HG03103 (cell line): ENCODE measurements at regions not wholly inside any gene's neighbourhood (a gene's known extent, or its start where the extent isn't known, plus 50 kb on each side); places are given as distances from the start of the nearest gene placed in this dataset.

Source experiments
- ATAC-seq: cut with Tn5 transposase; IDR thresholded peaks from one replicate; pipeline ENCODE4 v1.9.1; 2021; ENCODE audit warnings: low read depth; ENCODE audit not compliant: unreplicated experiment

DNA sequence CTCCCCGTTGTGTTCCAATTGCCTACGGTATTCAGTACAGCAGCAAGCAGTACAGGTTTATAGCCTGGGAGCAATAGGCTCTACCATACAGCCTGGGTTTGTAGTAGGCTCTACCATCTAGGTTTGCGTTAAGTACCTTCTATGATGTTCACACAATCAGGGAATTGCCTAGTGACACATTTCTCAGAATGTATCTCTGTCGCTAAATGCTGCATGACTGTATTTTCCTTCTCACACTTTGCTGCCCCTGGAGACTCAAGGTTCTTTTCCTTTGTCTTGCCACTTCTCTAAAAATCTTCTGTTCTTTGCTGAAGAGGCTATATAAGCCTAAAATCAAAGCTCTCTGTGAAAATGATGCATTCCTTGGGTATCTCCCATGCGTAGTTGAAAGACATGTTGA, 241.9 kb downstream of the CD83 start:
- no peak for ATAC-seq

DNA sequence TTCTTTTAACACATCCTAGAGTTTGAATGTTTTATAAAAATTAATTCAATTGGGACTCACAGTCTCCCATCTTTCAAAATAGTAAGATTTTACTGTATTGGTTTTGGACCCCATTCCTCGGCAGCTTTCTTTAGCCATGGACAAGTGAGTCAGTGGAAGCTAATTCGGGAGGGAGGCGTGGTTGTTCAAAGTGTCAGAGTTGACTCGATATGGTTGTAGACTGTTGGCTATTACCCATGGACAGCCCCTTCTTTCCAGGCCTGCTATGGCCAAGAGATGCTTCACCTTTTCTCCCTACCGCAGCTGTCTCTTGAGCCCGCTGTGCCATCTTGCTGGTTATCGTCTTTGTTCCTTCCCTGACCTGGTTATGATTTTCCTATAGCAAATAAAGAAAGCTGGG, 243.0 kb downstream of the CD83 start:
- ATAC-seq = no peak

- no peak for ATAC-seq
Observed at GRCh38 chr6:14361297-14361696, 243.7 kb downstream of the CD83 start.

DNA sequence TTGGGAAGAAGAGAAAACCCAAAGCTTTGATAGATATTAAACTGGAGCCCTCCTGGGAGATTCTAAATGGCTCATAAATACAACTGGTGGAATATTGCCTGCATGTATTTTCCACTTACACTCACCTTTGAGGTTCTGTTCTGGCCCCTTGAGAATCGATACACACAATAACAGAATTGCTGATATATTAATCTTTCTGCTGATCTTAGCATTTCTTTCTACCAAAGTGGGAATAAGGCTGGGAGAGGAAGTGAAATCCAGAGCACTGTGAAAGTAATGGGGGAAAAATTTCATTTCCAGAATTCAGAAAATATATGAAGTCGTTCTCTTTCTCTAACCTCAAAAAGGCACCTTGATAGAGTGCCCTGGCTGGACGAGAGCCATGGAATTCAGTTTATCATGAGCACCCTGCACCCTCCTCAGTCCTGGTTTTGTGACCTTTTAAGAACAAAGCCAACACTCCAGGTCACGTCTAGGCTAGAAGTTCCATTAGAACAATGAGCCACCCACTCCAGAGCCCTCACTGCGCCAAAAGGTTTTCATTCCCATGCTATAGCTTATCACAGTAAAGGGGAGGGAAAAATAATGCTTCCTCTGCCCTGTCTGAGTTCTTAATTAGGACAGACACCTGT, 244.5 kb downstream of the CD83 start:
- no peak for ATAC-seq

DNA sequence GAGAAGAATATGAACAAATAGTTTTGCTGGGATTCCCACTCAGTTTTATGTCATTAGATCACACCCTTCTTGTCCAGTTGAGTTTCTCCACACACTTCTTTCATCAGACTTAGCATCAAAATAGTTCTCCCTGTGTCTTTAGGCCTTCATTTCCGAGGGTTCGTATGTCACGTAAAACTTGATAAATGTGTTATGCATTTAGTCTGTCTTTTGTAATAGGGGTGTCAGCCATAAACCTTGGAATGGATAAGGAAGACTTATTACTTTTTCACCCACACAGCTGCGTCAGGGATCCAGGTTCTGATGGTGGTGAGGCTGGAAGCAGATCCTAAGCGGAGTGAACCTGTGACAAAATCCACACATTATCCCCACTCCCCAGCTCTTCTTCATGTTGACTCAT, 246.8 kb downstream of the CD83 start:
- ATAC-seq = no peak

- no peak for ATAC-seq
Observed at GRCh38 chr6:14365393-14365792, 247.8 kb downstream of the CD83 start.

GRCh38 chr6:14366315-14366714, 248.7 kb downstream of the CD83 start:
- no peak for ATAC-seq

DNA sequence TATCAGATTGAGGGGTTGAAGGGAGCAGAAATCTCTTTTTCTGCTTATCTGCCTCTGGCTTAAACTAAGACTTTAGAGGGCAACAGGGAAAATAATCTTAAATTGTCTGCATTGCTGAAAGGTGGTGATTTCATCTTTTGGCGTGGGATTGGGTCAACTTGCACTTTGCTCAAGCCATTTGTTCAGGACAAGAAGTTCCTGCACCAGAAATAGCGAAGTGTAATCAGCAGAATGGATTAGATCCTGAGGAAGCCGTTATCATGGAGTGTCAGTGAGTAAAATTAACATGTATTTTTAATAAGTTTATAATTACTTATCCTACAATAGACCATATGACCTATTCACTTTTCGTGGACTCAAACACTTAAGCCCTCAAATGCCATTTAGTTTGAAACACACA, 249.3 kb downstream of the CD83 start:
- ATAC-seq = no peak

DNA sequence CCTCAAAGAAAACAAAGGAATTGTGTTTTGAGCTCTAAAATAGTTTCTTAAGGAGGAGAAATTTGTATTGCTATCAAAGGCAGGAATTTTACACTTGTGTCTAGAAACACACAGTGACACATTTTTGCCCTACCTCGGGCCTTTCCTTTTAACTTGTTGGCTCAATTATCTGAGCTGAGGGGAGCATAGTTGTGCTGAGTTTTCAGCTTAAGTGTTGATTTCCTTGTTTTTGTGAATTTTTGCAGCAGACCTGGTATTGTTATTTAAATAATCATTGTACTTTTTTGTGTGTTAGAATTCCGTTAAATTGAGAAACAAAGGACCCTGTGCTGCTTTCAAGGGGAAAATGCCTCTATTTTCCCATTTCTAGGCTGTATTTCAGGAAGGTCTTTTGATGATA, 249.7 kb downstream of the CD83 start:
- ATAC-seq = no peak

DNA sequence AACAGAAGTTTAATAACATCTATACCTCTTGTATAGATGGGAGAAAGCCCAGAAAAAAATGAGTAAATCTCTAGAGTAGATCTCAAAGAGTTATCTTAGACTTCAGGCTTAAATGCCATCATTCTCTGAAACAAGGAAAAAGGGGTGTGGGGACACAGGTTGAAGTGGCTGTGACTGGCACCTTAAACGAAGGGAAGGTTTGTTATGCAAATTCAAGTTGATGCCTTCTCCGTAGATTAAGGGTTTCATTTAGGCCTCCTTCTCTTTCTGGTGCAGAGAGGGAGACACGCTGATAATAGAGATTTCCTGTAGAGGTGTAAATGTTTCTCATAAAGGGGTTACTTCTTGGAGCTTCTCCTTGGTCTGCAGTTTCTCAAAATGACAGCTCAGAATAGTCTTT, 252.1 kb downstream of the CD83 start:
- no peak for ATAC-seq

- ATAC-seq = no peak
Observed at GRCh38 chr6:14371530-14371929, 254.0 kb downstream of the CD83 start.

DNA sequence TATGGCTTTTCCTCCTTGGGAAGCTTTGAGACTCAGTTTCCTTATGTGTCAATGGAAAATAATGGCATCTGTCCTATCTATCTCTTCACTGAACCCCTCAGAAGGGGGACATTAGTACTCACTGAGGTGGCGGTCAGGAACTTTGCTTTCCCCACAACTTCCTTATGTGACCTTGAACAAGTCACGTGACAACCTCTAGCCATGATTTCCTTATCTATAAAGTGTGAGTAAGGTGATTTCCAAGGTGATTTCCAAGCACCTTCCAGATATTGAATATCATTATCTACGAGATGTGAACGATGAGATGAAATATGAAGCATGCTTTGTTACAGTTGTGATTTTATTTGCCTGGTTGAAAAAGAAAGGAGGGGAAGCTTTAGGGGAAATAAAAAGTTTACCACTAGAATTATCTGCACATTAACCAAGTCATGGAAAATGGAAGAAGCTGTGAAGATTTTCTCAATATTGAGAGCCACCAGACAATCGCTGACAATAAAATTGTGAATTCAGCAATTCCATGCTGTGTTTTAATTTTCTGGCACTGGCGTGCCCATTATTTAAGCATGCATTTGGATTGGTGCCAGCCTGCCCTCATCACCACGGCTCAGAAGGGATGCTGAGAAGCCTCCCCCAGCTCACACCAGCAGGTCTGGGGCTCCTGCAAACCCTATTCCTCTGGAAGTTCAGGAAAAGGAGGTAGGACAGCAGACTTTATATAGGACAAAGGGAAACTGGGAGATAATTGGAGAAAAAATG, 255.3 kb downstream of the CD83 start:
- ATAC-seq = no peak

DNA sequence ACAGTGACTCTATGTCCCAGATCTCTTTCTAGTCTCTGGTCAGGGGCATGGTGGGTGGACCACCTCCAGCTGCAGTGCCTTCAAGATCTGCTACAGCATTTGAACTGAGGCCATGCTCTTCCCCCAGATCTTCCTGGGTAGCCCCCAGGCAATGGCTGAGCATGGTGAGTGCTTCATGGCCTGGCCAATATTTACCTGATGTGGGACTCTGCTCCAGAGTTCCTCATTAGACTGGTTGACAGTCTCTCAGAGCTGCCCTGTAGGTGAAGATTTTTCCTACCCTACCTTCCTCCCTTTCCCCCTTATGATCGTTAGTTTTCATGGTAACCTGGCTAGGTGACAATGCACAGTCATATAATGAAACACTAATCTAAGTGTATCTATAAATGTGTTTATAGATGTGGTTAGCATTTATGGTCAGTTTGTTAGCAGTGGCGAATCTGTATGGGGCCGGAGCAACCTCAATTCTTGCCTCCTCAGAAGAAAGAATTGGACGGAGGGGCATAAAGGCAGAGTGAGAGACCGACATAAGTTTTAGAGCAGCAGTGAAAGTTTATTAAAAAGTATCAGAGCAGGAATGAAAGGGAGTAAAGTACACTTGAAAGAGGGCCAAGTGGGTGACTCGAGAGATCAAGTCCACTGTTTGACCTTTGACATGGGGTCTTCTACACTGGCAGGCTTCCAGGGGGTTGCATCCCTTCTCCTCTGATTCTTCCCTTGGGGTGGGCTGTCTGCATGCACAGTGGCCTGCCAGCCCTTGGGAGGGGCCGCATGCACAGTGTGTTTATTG, 256.3 kb downstream of the CD83 start:
- no peak for ATAC-seq

GRCh38 chr6:14375930-14376329, 258.4 kb downstream of the CD83 start:
- no peak for ATAC-seq

- no peak for ATAC-seq
Observed at GRCh38 chr6:14379568-14379967, 262.0 kb downstream of the CD83 start.

- ATAC-seq = no peak
Observed at GRCh38 chr6:14380086-14380820, 262.7 kb downstream of the CD83 start.

DNA sequence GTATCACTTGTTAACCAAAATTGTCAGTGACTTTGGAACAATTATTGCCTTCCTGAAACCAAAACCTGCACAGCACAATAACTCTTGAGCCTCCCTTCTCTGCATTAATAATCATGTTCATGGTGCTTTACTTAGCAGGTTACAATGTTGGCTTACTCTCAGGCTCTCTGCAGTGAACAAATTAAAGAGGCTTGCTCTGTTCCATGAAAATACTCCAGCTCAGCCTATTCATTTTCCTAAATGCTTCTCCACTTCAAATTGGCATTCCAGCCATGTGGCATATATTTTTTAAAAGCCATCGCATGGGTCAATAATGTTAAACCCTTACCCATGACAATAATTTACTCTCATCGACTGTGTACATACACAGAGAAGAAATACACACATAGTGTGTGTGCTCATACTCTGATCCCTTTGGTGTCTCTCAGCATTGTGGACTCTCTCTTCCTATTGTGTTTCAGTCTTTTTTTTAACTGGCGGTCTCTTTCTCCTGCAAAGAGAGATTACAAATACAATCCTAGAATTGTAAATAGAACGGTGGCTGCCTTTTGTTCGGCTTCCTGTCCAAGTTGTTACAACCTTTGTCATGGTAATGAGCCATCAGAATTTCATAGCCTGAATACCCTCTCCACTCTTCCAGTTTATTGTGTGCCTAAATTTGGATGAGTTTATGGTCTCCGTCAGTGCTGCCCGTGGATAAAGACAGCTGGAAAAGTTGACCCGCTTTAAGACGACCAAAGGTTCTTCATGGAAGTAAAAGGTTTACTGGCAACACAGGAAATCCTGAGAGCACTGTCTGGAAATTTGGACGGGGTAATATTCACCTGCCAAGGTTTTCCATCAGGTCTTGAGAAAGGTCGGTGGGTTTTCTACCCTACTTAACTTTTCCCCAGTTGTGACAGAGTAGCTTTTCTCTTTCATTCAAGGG, 263.6 kb downstream of the CD83 start:
- ATAC-seq = no peak

GRCh38 chr6:14381829-14382677, 264.5 kb downstream of the CD83 start:
- no peak for ATAC-seq

DNA sequence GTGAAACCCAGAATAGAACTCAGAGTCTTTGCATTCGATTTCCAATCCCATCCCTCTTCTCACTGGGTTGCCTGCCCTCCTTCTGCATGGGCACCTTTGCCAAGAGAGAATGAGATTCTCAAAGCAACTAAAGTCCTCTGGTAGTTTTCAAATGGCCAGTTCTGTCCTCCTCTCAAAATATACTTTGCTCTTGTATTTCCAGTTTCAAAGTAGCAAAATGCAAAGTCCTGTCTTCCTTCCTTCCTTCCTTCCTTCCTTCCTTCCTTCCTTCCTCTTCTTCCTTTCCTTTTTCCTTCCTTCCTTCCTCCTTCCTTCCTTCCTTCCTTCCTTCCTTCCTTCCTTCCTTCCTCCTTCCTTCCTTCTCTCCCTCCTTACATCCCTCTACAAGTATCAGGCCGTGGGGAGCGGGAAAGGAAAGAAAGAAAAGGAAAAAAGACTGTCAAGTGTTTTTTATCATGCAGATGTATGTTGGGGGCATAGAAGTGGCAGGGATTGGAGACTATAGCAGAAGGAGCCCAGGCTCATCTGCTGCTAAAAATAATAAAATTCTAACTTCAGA, 265.2 kb downstream of the CD83 start:
- no peak for ATAC-seq
